HG02970 (cell line): ENCODE measurements at regions not wholly inside any gene's neighbourhood (a gene's known extent, or its start where the extent isn't known, plus 50 kb on each side); places are given as distances from the start of the nearest gene placed in this dataset.
"Not testable (repeated sequence)": the region's sequence is repeated elsewhere in the genome, so short reads cannot be mapped to it uniquely, and the experiment has no call there.

Source experiments
- ATAC-seq: cut with Tn5 transposase; IDR thresholded peaks from one replicate; pipeline ENCODE4 v1.9.1; 2021; ENCODE audit warnings: mild to moderate bottlenecking, moderate library complexity, moderate number of reproducible peaks; ENCODE audit not compliant: unreplicated experiment, low FRiP score

- ATAC-seq: no peak
Observed at GRCh38 chr5:42235241-42235640, 188.0 kb upstream of the GHR start.

- no peak for ATAC-seq
Observed at GRCh38 chr5:42235837-42236236, 187.4 kb upstream of the GHR start.

- no peak for ATAC-seq
Observed at GRCh38 chr5:42241636-42242035, 181.6 kb upstream of the GHR start.

- ATAC-seq: no peak
Observed at GRCh38 chr5:42242210-42242609, 181.0 kb upstream of the GHR start.

GRCh38 chr5:42242881-42243485, 180.3 kb upstream of the GHR start:
- no peak for ATAC-seq

GRCh38 chr5:42252306-42252705, 170.9 kb upstream of the GHR start:
- no peak for ATAC-seq

- ATAC-seq: not testable (repeated sequence)
Observed at GRCh38 chr5:42259914-42260313, 163.3 kb upstream of the GHR start.

GRCh38 chr5:42267091-42267490, 156.1 kb upstream of the GHR start:
- ATAC-seq: no peak

GRCh38 chr5:42268170-42268569, 155.1 kb upstream of the GHR start:
- not testable (repeated sequence) for ATAC-seq

GRCh38 chr5:42268630-42269029, 154.6 kb upstream of the GHR start:
- ATAC-seq: no peak

- no peak for ATAC-seq
Observed at GRCh38 chr5:42270771-42271170, 152.5 kb upstream of the GHR start.

- no peak for ATAC-seq
Observed at GRCh38 chr5:42274913-42275312, 148.3 kb upstream of the GHR start.

- no peak for ATAC-seq
Observed at GRCh38 chr5:42277293-42277692, 145.9 kb upstream of the GHR start.

GRCh38 chr5:42284584-42284983, 138.7 kb upstream of the GHR start:
- ATAC-seq: no peak

GRCh38 chr5:42285230-42285629, 138.0 kb upstream of the GHR start:
- ATAC-seq: no peak

- ATAC-seq: no peak
Observed at GRCh38 chr5:42300496-42300895, 122.7 kb upstream of the GHR start.

GRCh38 chr5:42301349-42301748, 121.9 kb upstream of the GHR start:
- no peak for ATAC-seq

GRCh38 chr5:42302186-42302585, 121.1 kb upstream of the GHR start:
- ATAC-seq: no peak

- ATAC-seq: no peak
Observed at GRCh38 chr5:42306287-42306686, 117.0 kb upstream of the GHR start.

GRCh38 chr5:42309865-42310264, 113.4 kb upstream of the GHR start:
- no peak for ATAC-seq

- ATAC-seq: no peak
Observed at GRCh38 chr5:42315214-42315613, 108.0 kb upstream of the GHR start.

- ATAC-seq: no peak
Observed at GRCh38 chr5:42317575-42317974, 105.7 kb upstream of the GHR start.

- not testable (repeated sequence) for ATAC-seq
Observed at GRCh38 chr5:42319546-42319945, 103.7 kb upstream of the GHR start.
